Thyroid gland (tissue), 4 donors: ENCODE measurements at regions not wholly inside any gene's neighbourhood (a gene's known extent, or its start where the extent isn't known, plus 50 kb on each side); places are given as distances from the start of the nearest gene placed in this dataset.

Experiments
- POLR2A ChIP-seq, 2 donors: fragments of 450-650 bp; IDR thresholded peaks; one replicate each; pipeline ENCODE4 v1.6.1; 2017; ENCODE audit warnings: antibody characterized with exemption in 2 of 2, mild to moderate bottlenecking in 2 of 2, moderate library complexity in 1 of 2
- TF ChIP-seq, protein P1 (sequence below), 6 experiments: fragments of 200-600 bp in 3 of 6; fragments of 450-650 bp in 3 of 6; sonication (generic) in 3 of 6; IDR thresholded peaks; one replicate each; pipeline ENCODE4 v1.5.1; 2016 to 2019; ENCODE audit warnings: antibody characterized with exemption in 6 of 6, mild to moderate bottlenecking in 2 of 6, inconsistent platforms in 1 of 6, moderate library complexity in 1 of 6

DNA sequence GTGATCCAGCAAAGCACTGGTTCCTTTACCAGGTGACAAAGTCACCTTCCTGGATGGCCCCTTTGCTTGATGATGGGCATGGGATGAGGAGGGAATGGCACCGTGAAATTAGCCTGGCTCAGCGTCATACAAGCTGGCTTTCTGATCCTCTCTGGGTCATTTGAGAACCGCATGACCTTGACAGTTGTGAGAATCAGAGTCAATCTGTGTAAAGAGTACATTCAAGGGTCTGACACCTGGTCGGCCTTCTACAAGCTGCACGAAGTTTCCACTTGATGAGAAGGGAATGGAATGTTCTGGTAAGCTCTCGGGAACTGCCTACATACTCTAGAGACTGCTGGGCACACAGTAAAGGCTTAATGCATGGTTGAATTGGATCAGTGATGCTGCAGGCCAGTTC lies 319.8 kb upstream of the TLE3 start:
- TF ChIP-seq, protein P1, sequence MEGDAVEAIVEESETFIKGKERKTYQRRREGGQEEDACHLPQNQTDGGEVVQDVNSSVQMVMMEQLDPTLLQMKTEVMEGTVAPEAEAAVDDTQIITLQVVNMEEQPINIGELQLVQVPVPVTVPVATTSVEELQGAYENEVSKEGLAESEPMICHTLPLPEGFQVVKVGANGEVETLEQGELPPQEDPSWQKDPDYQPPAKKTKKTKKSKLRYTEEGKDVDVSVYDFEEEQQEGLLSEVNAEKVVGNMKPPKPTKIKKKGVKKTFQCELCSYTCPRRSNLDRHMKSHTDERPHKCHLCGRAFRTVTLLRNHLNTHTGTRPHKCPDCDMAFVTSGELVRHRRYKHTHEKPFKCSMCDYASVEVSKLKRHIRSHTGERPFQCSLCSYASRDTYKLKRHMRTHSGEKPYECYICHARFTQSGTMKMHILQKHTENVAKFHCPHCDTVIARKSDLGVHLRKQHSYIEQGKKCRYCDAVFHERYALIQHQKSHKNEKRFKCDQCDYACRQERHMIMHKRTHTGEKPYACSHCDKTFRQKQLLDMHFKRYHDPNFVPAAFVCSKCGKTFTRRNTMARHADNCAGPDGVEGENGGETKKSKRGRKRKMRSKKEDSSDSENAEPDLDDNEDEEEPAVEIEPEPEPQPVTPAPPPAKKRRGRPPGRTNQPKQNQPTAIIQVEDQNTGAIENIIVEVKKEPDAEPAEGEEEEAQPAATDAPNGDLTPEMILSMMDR (IDR thresholded peaks at IDR 0.05) = no peak
- no peak for TF ChIP-seq POLR2A (IDR thresholded peaks at IDR 0.05)
